Hippocampal formation (tissue), 2 donors: ENCODE measurements at regions not wholly inside any gene's neighbourhood (a gene's known extent, or its start where the extent isn't known, plus 50 kb on each side); places are given as distances from the start of the nearest gene placed in this dataset.
"Not testable (repeated sequence)": the region's sequence is repeated elsewhere in the genome, so short reads cannot be mapped to it uniquely, and the experiment has no call there.

Experiments
- DNase-seq, 2 donors: peaks; one replicate each; lab custom pipeline; 2025; lab: John Stamatoyannopoulos, UW

DNA sequence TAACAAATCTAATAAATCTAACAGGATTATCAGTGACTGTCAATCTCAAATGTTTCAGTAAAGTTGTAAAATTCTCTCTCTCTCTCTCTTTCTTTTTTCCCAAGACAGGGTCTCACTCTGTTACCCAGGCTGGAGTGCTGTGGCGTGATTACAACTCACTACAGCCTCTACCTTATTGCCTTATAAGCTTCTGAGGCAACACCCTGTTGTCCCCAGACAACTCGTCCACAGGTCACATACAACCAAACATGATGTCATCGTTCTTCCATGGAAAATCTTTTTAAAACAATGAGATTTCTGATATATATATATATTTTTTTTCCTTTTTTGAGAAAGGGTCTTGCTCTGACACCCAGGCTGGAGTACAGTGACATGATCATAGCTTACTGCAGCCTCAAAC lies 151.4 kb upstream of the RGS6 start:
- no peak for DNase-seq

- no peak for DNase-seq
Measured at GRCh38 chr14:71783088-71783487, 149.1 kb upstream of the RGS6 start.

DNA sequence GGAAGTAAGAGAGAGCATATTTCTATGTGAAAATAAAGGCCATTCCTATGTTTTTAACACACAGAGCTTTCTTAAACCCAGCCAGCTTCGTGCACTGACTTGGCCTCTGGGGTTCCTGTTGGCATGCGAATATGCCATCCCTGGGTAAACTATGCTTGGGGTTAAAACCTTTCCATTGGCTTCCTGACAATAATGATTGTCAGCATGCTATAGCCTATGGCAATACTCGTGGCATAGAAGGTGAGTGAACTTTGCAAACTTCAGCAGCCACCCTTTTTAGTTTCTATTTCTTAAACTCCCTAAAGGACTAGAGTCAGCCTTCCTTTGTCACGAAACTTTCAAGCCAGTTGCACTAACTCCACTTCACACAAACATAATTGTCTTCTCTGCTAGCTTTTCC lies 148.4 kb upstream of the RGS6 start:
- DNase-seq = no peak

DNA sequence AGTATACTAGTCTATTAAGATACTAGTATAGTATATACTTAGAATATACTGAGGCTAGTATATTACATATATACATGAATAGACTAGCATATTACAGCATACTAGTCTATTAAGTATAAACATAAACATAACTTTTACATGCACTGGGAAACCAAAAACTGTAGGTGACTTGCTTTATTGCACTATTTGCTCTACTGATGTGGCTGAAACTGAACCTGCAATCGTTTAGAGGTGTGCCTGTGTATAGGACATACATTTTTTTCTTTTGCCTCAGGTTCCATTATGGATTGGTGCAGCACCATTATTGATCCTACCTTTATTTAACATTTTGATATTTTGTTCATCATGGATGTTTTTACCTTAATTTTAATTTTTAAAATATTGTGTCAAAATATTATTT lies 143.2 kb upstream of the RGS6 start:
- no peak for DNase-seq

- DNase-seq = no peak
Measured at GRCh38 chr14:71799841-71800240, 132.4 kb upstream of the RGS6 start.

DNA sequence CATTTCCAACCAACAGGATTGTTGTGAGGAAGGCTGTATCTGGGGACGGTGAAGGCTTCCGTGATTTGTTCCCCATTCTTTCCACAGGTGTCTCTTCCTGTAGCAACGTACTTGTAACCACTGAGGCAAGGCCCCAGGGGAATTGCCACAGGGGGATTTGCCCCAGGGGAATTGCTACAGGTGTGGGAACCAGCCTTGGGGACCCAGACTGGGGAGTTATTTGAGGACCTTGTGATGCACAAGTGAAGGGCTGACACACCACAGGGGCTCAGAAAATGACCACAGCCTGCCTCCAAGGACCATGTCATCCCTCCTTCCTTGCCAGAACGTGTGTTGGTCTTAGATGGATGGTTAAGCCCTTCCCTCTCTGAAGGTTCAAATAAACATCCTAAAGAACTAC lies 131.4 kb upstream of the RGS6 start:
- DNase-seq = no peak

GRCh38 chr14:71803539-71804260 lies 128.5 kb upstream of the RGS6 start:
- DNase-seq = no peak

DNA sequence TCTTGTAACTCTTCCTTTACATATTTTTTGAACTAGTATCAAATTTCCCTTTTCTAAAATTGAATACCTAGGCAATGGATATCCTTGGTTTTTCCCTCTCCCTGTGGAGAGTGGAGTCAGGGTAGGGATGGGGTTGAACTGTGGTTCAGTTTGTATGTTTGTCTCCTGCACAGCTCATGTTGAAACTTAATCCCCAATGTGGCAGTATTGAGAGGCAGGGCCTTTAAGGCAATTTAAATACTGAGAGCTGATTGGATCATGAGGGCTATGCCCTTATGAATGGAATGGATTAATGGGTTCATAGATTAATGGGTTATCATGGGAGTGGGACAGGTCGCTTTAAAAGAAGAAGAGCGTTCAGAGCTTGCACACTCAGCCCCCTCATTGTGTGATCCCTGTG lies 127.2 kb upstream of the RGS6 start:
- DNase-seq = no peak

DNA sequence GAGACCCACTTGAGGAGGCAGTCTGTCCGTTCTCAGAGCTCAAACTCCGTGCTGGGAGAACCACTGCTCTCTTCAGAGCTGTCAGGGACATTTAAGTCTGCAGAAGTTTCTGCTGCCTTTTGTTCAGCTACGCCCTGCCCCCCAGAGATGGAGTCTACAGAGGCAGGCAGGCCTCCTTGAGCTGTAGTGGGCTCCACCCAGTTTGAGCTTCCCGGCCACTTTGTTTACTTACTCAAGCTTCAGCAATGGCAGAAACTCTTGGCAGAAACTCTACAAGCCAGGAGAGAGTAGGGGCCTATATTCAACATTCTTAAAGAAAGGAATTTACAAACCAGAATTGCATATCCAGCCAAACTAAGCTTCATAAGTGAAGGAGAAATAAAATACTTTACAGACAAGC lies 125.2 kb upstream of the RGS6 start:
- DNase-seq = not testable (repeated sequence)

DNA sequence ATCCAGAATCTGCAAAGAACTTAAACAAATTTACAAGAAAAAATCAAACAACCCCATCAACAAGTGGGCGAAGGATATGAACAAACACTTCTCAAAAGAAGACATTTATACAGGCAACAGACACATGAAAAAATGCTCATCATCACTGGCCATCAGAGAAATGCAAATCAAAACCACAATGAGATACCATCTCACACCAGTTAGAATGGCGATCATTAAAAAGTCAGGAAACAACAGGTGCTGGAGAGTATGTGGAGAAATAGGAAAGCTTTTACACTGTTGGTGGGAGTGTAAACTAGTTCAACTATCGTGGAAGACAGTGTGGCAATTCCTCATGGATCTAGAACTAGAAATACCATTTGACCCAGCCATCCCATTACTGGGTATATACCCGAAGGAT lies 121.4 kb upstream of the RGS6 start:
- DNase-seq = not testable (repeated sequence)

- no peak for DNase-seq
Measured at GRCh38 chr14:71812693-71813092, 119.5 kb upstream of the RGS6 start.

GRCh38 chr14:71815110-71815509 lies 117.1 kb upstream of the RGS6 start:
- DNase-seq = no peak

DNA sequence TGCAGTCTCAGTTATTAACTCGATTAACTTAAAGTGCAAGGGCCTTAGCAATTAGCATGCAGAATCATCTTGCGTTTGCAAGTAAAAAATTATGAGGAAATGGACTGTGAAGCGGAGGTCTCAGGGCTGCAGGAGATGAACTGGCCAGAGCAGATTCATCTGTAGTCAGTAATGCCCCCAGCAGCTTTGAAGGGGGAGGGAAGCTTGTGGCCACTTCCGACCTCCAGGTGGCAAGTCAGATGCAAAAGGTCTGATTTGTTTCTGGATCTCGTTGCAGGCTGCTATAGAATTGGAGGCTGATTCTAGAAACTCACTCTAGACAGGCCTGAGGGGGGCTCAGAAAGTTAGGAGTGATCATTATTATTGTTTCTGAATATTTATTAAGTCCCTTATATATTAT lies 107.4 kb upstream of the RGS6 start:
- no peak for DNase-seq

DNA sequence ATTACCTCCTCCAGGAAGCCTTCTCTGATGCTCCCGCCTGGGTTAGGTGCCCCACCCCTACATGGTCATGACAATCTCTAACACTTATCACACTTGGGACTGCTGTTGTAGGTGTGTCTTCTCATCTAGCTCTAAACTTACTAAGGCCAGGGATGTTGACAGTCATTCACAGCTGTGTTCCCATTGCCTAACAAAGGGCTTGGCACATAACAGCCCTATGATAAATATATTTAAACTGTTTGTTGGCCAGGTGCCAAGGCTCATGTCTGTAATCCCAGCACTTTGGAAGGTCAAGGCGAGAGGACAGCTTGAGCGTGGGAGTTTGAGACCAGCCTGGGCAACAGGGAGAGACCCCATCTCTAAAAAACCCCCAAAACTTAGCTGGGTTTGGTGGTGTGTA lies 98.8 kb upstream of the RGS6 start:
- DNase-seq = no peak

DNA sequence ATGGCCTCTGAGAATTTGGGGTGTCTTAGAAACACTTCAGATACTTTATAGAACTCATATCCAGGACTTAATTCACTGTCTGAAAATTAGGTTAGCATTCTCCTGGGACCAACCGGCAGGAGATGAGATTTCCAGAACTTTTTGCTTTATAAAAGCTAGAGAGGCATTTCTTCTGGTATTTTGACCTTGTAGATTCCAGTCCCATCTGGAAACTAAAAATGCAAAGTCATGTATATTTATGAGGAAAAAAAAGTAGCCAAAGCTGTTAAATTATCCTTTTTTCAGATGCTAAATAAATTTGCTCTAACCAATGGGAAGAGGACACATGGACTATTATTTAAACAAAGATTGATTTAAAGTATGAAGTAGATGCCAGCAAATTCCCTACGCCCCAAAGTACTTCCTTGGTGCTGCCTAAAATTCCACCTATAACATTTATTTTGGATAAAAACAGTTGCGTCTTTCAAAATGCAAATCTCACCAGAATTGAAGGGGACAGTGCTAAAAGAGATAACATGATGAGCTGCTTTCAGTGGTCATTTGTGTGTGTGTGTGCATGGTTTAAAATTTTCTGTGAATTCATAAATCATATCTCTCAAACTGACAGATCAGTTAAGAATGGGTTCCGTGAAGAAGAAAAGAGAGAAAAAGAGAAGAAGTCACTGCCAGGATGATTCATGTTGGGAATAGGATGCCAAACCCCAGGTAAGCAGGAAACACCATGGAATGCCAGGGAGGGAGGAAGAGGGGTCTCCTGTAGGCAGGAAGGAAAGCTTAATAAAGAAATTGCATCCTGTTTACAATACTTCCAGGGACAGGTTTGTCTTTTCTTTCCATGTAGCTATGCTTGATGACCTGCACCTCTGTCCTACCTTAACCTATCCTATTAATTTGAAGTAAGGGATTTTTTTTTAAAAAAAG lies 97.7 kb upstream of the RGS6 start:
- no peak for DNase-seq

GRCh38 chr14:71852181-71852580 lies 80.0 kb upstream of the RGS6 start:
- DNase-seq = no peak

DNA sequence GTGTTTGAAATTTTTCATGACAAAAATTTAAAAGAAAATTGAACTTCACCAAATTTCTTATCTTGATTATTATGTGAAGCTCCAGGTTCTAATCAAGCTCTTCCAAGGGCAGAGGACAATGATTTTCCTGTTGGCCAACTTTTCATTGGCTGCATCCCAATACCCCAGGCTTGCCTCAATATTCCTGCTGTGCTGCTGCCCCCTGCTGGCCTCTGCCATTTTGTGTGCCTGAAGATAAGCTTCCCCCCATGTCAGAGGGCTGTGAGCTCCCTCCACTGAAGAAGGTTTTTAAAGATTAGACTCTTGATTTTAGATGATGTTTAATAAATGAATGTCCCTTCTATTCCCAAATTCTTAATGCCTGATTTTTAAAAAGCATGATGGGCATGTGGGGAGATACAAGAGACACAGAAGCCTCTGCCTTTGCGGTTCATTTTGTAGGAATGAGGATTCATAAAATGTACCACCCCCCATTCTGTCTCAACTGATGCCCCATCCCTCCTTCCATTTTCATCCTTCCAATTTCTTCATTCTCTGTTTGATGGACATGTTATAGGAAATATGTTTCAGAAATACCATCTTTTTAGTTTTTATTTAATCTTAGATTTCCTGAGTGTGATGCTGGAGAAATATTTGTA lies 76.7 kb upstream of the RGS6 start:
- peak in 1 of 2 donors; percentile 24 for DNase-seq

- no peak for DNase-seq
Measured at GRCh38 chr14:71856199-71856919, 75.9 kb upstream of the RGS6 start.

DNA sequence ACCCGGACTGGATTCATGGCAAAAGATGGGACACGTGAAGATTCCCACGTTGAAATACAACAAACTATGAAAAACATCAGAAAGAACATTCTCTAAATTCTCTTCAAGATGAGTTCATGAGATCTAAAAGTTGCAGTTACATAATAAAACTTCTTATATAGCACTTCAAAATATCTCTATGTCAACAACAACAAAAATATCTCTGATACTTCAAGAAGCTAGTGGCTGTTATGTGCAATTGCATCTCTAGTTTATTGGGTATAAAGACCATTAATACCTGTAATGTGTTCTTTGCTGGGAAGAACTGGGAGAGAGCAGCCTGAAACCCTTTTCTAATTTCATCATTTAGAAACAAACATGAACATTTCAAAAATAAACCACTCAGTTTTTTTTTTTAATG lies 69.2 kb upstream of the RGS6 start:
- no peak for DNase-seq

DNA sequence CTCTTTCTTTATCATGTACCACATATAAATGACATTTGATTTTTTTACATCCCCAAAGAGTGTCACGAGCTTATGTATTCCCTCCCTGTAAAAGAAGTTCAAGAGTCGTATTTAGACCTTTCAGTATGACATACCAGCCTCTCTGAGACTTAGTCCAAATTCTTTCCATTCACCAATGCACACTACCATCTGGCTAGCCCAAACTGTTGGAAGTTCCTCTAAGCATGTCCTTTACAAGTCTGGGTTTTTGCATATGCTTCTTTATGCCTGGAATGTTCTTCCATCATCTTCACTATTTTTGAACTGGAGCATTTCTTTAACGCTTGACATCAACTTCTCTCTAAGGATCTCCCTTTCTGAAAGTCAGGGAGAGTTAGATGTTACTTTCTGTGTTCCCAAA lies 68.5 kb upstream of the RGS6 start:
- DNase-seq = no peak
